Stomach smooth muscle (tissue), 2 donors: ENCODE measurements at regions not wholly inside any gene's neighbourhood (a gene's known extent, or its start where the extent isn't known, plus 50 kb on each side); places are given as distances from the start of the nearest gene placed in this dataset.

ENCODE experiments used
- H3K27ac ChIP-seq: one replicate; pipeline ENCODE4 v1.7.0; 2013; ENCODE audit warnings: mild to moderate bottlenecking, low read length, inconsistent platforms
- H3K27me3 ChIP-seq, 2 donors: one replicate each; pipeline ENCODE4 v1.7.0; 2013; ENCODE audit warnings: low read length in 2 of 2; ENCODE audit not compliant: insufficient read depth in 2 of 2, control insufficient read depth in 1 of 2
- H3K36me3 ChIP-seq, 2 donors: one replicate each; pipeline ENCODE4 v1.7.0; 2013; ENCODE audit warnings: low read length in 2 of 2; ENCODE audit not compliant: control insufficient read depth in 2 of 2, insufficient read depth in 2 of 2
- H3K4me1 ChIP-seq: one replicate; pipeline ENCODE4 v1.7.0; 2013; ENCODE audit warnings: low read length; ENCODE audit not compliant: control insufficient read depth, insufficient read depth
- H3K4me3 ChIP-seq, 2 donors: one replicate each; pipeline ENCODE4 v1.7.0; 2013; ENCODE audit warnings: low read length in 2 of 2
- H3K9ac ChIP-seq, 2 donors: one replicate each; pipeline ENCODE4 v1.7.0; 2013; ENCODE audit warnings: low read length in 2 of 2, mild to moderate bottlenecking in 1 of 2
- H3K9me3 ChIP-seq, 2 donors: one replicate each; pipeline ENCODE4 v1.7.0; 2013; ENCODE audit warnings: low read length in 2 of 2; ENCODE audit not compliant: control insufficient read depth in 2 of 2
- donor health status: healthy.
- donor health status: Pancreatic carcinoma.

- Histone ChIP-seq H3K4me1 (no peaks in the 10 kb centered on the region), H3K27ac (no peak overlapping the region), H3K36me3 (no peaks in the 10 kb centered on the region), H3K9me3 (no peaks in the 10 kb centered on the region), H3K4me3 (no peak overlapping the region), H3K9ac (no peak overlapping the region), H3K27me3 (no peaks in the 10 kb centered on the region)
These were observed 164.4 kb downstream of the QDPR start for GRCh38 chr4:17347445-17347844.

DNA sequence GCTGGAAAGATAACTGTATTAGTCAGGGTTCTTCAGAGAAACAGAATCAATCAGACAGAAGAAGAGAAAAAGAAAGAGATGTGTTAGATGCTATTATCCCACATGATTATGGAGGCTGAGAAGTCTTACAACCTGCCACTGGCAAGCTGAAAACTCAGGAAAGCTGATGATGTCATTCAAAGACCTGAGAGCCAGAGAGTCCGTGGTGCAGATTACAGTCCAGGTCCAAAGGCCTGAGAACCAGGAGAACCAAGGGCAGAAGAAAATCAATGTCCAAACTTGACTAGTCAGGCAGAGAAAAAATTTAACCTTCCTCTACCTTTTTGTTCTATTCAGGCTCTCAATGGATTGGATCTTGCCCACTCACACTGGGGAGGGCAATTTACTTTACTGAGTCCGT, 172.5 kb downstream of the QDPR start:
- Histone ChIP-seq H3K4me3 (no peak overlapping the region), H3K9me3 (no peaks in the 10 kb centered on the region), H3K9ac (no peak overlapping the region), H3K27ac (no peak overlapping the region), H3K4me1 (no peaks in the 10 kb centered on the region), H3K27me3 (no peaks in the 10 kb centered on the region), H3K36me3 (no peaks in the 10 kb centered on the region)

- Histone ChIP-seq H3K4me1 (no peaks in the 10 kb centered on the region), H3K27ac (no peak overlapping the region), H3K4me3 (no peak overlapping the region), H3K27me3 (no peaks in the 10 kb centered on the region), H3K9ac (no peak overlapping the region), H3K9me3 (no peaks in the 10 kb centered on the region), H3K36me3 (no peaks in the 10 kb centered on the region)
These were observed 174.9 kb downstream of the QDPR start for GRCh38 chr4:17336986-17337385.

GRCh38 chr4:17336524-17336961, 175.3 kb downstream of the QDPR start:
- no peaks in the 10 kb centered on the region for H3K27me3 ChIP-seq
- H3K9ac ChIP-seq, result no peak overlapping the region
- H3K27ac ChIP-seq, result no peak overlapping the region
- H3K4me3 ChIP-seq, result no peak overlapping the region
- H3K9me3 ChIP-seq, result no peaks in the 10 kb centered on the region
- no peaks in the 10 kb centered on the region for H3K36me3 ChIP-seq
- H3K4me1 ChIP-seq, result no peaks in the 10 kb centered on the region

DNA sequence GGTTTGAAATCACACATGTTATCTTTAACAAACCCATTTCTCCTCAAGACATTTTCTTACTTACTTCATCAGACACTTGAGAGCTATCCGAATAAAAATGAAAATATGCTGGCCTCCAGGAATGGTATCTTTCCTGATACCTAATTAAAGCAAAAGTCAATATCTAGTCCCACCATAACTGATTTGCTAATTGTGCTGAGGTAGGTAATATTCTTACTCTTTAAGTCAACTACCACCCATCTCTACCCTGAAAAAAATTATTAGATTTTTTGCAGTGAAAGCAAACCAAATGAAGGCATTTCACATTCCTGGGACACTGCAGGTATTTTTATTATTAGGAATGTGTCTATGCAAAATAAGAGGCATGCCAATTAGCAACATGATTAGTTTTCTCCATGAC, 175.8 kb downstream of the QDPR start:
- Histone ChIP-seq H3K9ac (no peak overlapping the region), H3K9me3 (no peaks in the 10 kb centered on the region), H3K27ac (no peak overlapping the region), H3K4me1 (no peaks in the 10 kb centered on the region), H3K4me3 (no peak overlapping the region), H3K27me3 (no peaks in the 10 kb centered on the region), H3K36me3 (no peaks in the 10 kb centered on the region)

- no peak overlapping the region for H3K27ac ChIP-seq
- no peak overlapping the region for H3K9ac ChIP-seq
- H3K9me3 ChIP-seq, result no peaks in the 10 kb centered on the region
- H3K4me1 ChIP-seq, result no peaks in the 10 kb centered on the region
- H3K36me3 ChIP-seq, result no peaks in the 10 kb centered on the region
- H3K27me3 ChIP-seq, result no peaks in the 10 kb centered on the region
- no peak overlapping the region for H3K4me3 ChIP-seq
These were observed 176.5 kb downstream of the QDPR start for GRCh38 chr4:17335371-17335770.

- Histone ChIP-seq H3K4me1 (no peaks in the 10 kb centered on the region), H3K9me3 (no peaks in the 10 kb centered on the region), H3K9ac (no peak overlapping the region), H3K36me3 (no peaks in the 10 kb centered on the region), H3K27ac (no peak overlapping the region), H3K4me3 (no peak overlapping the region), H3K27me3 (no peaks in the 10 kb centered on the region)
These were observed 179.4 kb downstream of the QDPR start for GRCh38 chr4:17332478-17332877.

GRCh38 chr4:17329046-17329445, 182.8 kb downstream of the QDPR start:
- Histone ChIP-seq H3K4me1 (peaks cover under 1% of the 10 kb centered on the region), H3K9me3 (no peaks in the 10 kb centered on the region), H3K27me3 (no peaks in the 10 kb centered on the region), H3K27ac (no peak overlapping the region), H3K4me3 (no peak overlapping the region), H3K36me3 (no peaks in the 10 kb centered on the region), H3K9ac (no peak overlapping the region)

- H3K9me3 ChIP-seq, result no peaks in the 10 kb centered on the region
- H3K4me1 ChIP-seq, result peaks cover 2% of the 10 kb centered on the region
- H3K27me3 ChIP-seq, result no peaks in the 10 kb centered on the region
- H3K27ac ChIP-seq, result no peak overlapping the region
- no peak overlapping the region for H3K4me3 ChIP-seq
- no peaks in the 10 kb centered on the region for H3K36me3 ChIP-seq
- no peak overlapping the region for H3K9ac ChIP-seq
These were observed 183.6 kb downstream of the QDPR start for GRCh38 chr4:17328141-17328815.

DNA sequence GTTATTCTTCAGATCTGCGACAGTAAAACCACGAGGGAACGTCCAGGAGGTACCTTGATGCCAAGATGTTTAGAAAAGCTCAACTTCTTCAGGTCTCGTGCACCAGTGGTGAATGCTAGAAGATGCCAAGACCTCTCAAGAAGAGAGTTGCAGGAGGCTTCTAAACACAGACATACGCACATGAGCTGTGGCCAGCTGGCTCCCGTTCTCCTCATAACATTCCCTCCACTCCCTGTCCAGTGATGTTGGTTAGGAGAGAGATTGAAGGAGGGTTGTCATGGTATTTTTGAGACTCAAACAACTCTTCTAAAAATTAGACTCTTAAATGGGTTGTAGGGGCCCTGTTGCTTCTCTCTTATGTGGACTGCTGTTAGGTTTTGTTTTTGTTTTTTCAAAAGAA, 184.3 kb downstream of the QDPR start:
- H3K9ac ChIP-seq, result no peak overlapping the region
- H3K4me1 ChIP-seq, result peaks cover 2% of the 10 kb centered on the region
- no peak overlapping the region for H3K4me3 ChIP-seq
- H3K9me3 ChIP-seq, result no peaks in the 10 kb centered on the region
- no peak overlapping the region for H3K27ac ChIP-seq
- H3K36me3 ChIP-seq, result no peaks in the 10 kb centered on the region
- no peaks in the 10 kb centered on the region for H3K27me3 ChIP-seq

DNA sequence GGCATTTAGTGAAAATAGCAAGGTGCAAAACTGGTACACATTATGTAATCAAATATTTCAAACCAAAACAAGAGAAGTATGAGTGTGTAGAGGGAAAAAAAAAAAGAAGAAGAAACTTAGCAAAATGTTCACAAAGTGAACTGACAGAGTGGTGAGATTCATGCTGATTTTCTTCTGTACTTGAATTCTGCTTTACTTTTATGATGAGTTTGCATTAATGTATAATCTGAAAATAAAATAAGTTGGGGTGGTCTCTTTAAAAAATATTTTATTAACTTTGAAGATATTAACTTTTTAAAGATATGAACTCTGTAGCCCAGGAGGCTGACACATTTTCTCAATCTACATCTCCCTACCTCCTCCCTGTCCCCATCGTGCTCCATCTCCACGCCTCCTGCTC, 185.1 kb downstream of the QDPR start:
- no peaks in the 10 kb centered on the region for H3K27me3 ChIP-seq
- H3K27ac ChIP-seq, result no peak overlapping the region
- no peak overlapping the region for H3K4me3 ChIP-seq
- H3K9ac ChIP-seq, result no peak overlapping the region
- peaks cover 2% of the 10 kb centered on the region for H3K4me1 ChIP-seq
- H3K9me3 ChIP-seq, result no peaks in the 10 kb centered on the region
- no peaks in the 10 kb centered on the region for H3K36me3 ChIP-seq
